Osteocyte (in vitro differentiated cells): ENCODE measurements at regions not wholly inside any gene's neighbourhood (a gene's known extent, or its start where the extent isn't known, plus 50 kb on each side); places are given as distances from the start of the nearest gene placed in this dataset.

Experiments used
- DNase-seq: peaks from one replicate; pipeline ENCODE4 v3.0.0; 2021; ENCODE audit warnings: mixed read lengths; ENCODE audit not compliant: unreplicated experiment; ENCODE audit errors: extremely low spot score
- H3K27ac Mint-ChIP-seq: one replicate; pipeline ENCODE4 v1.8.0; 2021; ENCODE audit warnings: mild to moderate bottlenecking, mixed read lengths; ENCODE audit not compliant: unreplicated experiment
- H3K27me3 Mint-ChIP-seq: one replicate; pipeline ENCODE4 v1.8.0; 2021; ENCODE audit warnings: mixed read lengths; ENCODE audit not compliant: unreplicated experiment
- H3K36me3 Mint-ChIP-seq: one replicate; pipeline ENCODE4 v1.8.0; 2021; ENCODE audit warnings: mixed read lengths; ENCODE audit not compliant: unreplicated experiment
- H3K4me1 Mint-ChIP-seq: one replicate; pipeline ENCODE4 v1.8.0; 2021; ENCODE audit warnings: mixed read lengths; ENCODE audit not compliant: unreplicated experiment
- H3K4me3 Mint-ChIP-seq: one replicate; pipeline ENCODE4 v1.8.0; 2021; ENCODE audit warnings: mild to moderate bottlenecking, moderate library complexity, mixed read lengths; ENCODE audit not compliant: unreplicated experiment
- H3K9me3 Mint-ChIP-seq: one replicate; pipeline ENCODE4 v1.8.0; 2021; ENCODE audit warnings: mixed read lengths; ENCODE audit not compliant: unreplicated experiment
- CTCF ChIP-seq: fragments of 200-600 bp; sonication (generic); IDR thresholded peaks from 2 replicates; pipeline ENCODE4 v1.5.0; 2021; ENCODE audit warnings: antibody characterized with exemption, mild to moderate bottlenecking, moderate library complexity

GRCh38 chr18:78378983-78379382 lies 600.6 kb upstream of the SALL3 start:
- DNase-seq: no peak
- no peak overlapping the region for H3K4me3 Mint-ChIP-seq
- TF ChIP-seq CTCF: no peak
- no peaks in the 10 kb centered on the region for H3K36me3 Mint-ChIP-seq
- no peak overlapping the region for H3K27ac Mint-ChIP-seq
- peaks cover 41% of the 10 kb centered on the region for H3K9me3 Mint-ChIP-seq
- H3K4me1 Mint-ChIP-seq: no peaks in the 10 kb centered on the region
- H3K27me3 Mint-ChIP-seq: no peaks in the 10 kb centered on the region

GRCh38 chr18:78390348-78390951 lies 589.2 kb upstream of the SALL3 start:
- Mint-ChIP-seq H3K27me3 (no peaks in the 10 kb centered on the region), H3K4me3 (no peak overlapping the region), H3K27ac (no peak overlapping the region), H3K9me3 (peaks cover 33% of the 10 kb centered on the region), H3K4me1 (no peaks in the 10 kb centered on the region), H3K36me3 (no peaks in the 10 kb centered on the region)
- no peak for DNase-seq
- no peak for TF ChIP-seq CTCF

GRCh38 chr18:78390952-78391348 lies 588.7 kb upstream of the SALL3 start:
- H3K9me3 Mint-ChIP-seq: peaks cover 31% of the 10 kb centered on the region
- no peak for TF ChIP-seq CTCF
- no peak overlapping the region for H3K27ac Mint-ChIP-seq
- no peaks in the 10 kb centered on the region for H3K27me3 Mint-ChIP-seq
- no peak overlapping the region for H3K4me3 Mint-ChIP-seq
- DNase-seq: no peak
- H3K36me3 Mint-ChIP-seq: no peaks in the 10 kb centered on the region
- no peaks in the 10 kb centered on the region for H3K4me1 Mint-ChIP-seq

- no peak for TF ChIP-seq CTCF
- Mint-ChIP-seq H3K36me3 (no peaks in the 10 kb centered on the region), H3K4me3 (no peak overlapping the region), H3K27me3 (no peaks in the 10 kb centered on the region), H3K9me3 (peaks cover 21% of the 10 kb centered on the region), H3K4me1 (no peaks in the 10 kb centered on the region), H3K27ac (no peak overlapping the region)
- no peak for DNase-seq
Observed at GRCh38 chr18:78393086-78393862, 586.3 kb upstream of the SALL3 start.

- H3K36me3 Mint-ChIP-seq: no peaks in the 10 kb centered on the region
- H3K4me3 Mint-ChIP-seq: no peak overlapping the region
- peaks cover 21% of the 10 kb centered on the region for H3K9me3 Mint-ChIP-seq
- DNase-seq: no peak
- H3K27me3 Mint-ChIP-seq: no peaks in the 10 kb centered on the region
- H3K4me1 Mint-ChIP-seq: no peaks in the 10 kb centered on the region
- no peak overlapping the region for H3K27ac Mint-ChIP-seq
- TF ChIP-seq CTCF: no peak
Observed at GRCh38 chr18:78396077-78396476, 583.5 kb upstream of the SALL3 start.
